ENCODE measurements at regions not wholly inside any gene's neighbourhood (a gene's known extent, or its start where the extent isn't known, plus 50 kb on each side); places are given as distances from the start of the nearest gene placed in this dataset.

- no peak for DNase-seq
These were observed 143.4 kb downstream of the IRF8 start for GRCh38 chr16:86042393-86042792.

- DNase-seq, result no peak
These were observed 144.2 kb downstream of the IRF8 start for GRCh38 chr16:86042996-86043725.

- no peak for DNase-seq
These were observed 145.3 kb downstream of the IRF8 start for GRCh38 chr16:86044241-86044671.

DNA sequence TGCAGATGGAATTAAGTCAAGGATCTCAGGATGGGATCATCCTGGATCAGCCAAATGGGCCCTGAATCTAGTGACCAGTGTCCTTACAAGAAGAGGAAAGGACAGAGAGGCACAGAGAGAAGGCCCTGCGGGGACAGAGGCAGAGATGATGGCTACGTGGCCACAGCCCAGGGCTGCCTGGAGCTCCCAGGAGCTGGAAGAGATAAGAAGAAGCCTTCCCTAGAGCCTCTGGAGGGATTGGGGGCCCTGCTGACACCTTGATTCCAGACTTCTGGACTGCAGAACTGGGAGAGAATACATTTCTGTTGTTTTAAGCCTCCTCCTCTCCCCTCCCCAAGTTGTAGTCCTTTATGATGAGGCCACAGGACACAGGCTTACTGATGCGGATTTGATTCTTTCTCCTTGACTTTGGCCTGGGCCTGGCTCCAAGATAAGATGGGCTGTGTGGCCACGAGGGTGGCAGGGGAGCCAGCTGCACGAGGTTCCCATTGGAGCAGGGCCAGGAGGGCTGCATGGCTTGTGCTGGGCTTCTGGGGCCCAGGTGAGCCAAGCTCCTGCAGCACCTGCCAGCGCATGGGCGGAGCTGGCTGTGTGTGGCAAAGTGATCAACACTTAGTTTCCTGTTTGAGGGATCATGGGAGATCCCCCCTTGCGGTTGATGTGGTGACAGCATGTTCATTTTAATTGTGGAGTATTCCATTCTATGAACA lies 146.1 kb downstream of the IRF8 start:
- peak; percentile 15 for DNase-seq

DNA sequence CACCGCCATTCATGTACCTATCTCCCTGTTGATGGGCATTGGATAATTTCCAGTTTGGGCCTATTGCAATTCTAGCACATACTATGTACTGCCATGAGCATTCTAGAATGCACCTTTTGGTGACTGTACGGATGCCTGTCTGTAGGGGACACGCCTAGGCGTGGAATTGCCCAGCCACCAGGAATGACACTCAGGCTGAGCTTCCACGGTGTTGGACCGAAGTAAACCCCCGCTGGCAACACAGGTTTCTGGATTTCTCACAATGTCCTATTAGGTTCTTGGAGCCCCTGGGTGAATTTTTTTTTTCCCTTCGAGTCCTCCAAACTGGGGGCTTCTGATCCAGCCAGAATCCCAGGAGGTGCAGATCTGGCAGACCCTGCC lies 146.6 kb downstream of the IRF8 start:
- DNase-seq, result no peak

DNA sequence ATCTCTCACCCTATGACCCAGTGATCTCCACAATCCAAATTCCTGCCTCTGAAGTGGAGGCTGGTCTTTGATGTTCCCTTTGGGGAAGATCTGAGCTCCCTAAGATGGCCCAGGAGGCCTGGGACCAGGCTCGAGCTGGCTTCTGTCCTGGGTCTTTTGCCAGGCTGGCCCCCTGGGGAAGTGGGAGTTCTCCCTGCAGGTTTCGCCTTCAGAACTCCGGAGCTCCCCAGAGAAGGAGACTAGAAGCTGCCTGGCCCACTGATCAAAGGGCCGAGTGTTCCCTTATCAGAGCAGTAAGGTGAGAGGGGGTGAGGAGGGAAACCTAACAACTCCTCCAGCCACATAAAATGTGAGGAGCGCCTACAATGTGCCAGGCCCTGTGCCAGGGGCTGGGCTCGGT lies 147.1 kb downstream of the IRF8 start:
- no peak for DNase-seq

GRCh38 chr16:86046667-86047270 lies 147.8 kb downstream of the IRF8 start:
- no peak for DNase-seq

DNA sequence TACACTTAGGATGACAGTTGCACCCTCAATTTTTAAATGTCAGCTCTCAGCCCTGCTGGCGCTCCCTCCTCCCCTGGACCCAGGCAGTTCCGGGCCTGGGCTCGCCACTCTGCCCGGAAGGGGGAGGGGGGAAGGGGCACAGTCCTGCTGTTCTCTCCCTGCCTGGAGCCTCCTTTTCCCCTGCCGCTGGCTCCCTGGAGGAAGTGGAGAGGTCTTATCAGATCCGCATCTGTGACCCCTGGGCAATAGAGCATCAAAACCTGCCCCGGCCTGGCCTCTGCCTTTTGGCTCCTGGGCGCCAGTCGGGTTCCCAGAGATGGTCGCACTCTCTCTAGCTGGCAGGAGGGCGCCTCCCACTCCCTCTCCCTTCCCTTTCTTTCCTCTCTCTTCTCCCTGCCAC lies 149.3 kb downstream of the IRF8 start:
- DNase-seq, result no peak

DNA sequence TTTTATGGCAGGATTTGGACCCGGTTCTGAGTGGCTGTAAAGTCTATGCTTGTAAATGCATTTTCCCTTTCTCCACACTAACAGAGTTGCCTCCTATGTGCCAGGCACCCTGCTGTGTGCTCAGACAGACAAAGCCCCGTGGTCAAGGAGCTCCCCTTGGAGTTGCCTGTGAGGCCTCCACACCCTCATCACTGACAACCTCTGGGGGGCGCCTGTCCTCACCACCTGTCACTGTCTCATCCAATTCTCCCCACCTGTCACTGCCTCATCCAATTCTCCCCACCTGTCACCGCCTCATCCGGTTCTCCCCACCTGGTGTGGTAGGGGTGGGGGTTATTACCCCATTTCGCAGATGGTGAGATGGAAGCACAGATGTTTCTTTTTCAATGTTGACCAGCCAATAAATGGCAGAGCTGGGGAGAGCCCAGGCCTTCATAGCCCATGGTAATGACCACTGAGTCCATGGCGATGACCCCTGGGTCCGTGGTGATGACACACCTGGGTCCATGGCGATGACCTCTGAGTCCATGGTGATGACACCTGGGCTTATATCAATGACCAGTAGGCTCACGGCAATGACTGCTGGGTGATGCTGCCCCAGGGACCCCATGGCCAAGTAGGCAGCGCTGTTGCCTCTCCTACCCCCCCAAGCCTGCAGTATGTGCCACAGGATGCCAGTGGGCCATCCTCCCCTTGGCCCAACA lies 150.1 kb downstream of the IRF8 start:
- DNase-seq, result no peak

GRCh38 chr16:86049641-86050040 lies 150.7 kb downstream of the IRF8 start:
- DNase-seq, result no peak

- DNase-seq, result no peak
These were observed 151.1 kb downstream of the IRF8 start for GRCh38 chr16:86050111-86050510.

DNA sequence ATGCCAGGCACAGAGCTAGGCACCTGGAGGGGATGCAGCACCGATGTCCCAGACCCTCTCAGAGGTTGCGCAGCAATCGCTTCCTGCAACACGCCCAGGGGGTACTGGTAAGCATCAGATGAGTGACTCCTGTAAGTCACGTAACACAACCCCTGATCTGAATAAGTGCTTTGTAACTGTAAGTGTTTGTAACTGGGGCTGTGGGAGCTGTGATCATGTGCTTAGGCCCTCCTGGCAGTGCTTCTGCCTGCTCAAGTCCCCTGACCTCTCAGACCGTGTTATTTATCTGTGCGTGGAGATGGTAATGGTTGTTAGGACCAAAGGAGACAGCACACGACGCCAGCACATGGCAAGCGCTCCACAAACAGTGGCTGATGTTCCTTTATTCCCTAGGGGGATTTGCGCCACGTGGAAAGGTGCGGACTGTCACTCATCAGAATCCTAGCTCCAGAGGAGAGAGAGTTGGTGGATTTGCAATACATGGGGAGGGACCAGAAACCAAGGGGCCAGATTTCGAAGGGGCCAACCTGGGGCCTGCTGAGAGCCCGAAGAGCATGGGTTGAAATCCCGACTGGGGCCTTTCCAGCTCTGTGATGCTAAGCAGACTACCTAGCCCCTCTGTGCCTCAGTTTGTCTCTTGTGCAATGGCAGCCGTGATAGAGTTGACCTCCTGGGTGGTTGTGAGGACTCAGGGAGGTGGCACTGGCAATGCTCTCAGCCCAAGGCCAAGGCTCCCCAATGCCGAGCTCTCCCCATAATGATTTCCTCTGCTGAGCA lies 151.8 kb downstream of the IRF8 start:
- DNase-seq, result no peak

GRCh38 chr16:86051368-86052114 lies 152.6 kb downstream of the IRF8 start:
- no peak for DNase-seq

DNA sequence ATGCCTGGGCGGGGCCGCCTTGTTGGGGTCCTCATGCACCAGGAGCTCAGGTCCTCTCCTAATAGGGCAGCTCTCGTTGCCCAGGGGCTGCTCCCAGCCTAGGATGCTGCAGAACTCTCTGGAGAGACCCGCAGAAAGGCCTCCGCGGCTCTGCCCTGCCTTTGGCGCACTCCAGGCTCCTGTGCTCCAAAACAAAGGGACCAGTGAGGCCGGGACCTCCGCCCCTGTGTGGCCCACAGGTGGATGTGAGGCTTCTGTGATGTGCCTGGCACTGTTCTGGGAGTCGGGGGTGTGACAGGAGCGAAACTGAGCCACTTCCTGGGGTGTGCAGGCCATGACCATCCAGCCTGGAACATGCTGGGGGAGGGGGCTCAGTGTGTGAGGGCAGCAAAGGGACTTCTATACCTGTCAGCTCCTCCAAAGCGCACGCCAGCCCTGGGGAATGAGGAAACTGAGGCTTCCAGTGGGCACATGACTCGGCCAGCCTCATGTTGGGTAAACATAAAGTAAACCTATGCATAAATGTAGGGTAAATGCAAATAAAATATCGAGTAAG lies 153.2 kb downstream of the IRF8 start:
- no peak for DNase-seq

DNA sequence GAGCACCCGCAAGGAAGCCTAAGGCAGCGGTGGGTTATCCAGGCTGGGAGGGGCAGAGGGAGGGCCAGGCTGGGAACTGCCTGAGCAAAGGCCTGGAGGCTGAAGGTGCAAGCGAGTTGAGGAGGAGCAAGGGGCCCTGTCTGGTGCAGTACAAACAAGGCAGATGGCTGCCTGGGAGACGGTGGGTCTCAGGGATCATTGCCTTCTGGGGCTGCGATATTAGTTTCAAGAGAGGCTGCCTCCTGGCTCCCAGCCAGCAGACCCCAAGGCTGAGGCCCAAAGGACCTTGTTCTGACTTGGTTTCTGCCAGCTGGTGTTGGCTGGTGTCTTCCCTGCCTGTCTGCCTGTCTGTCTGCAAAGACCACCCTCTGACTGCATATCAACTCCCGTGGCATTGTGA lies 154.0 kb downstream of the IRF8 start:
- no peak for DNase-seq

- DNase-seq, result no peak
These were observed 160.6 kb downstream of the IRF8 start for GRCh38 chr16:86059253-86060171.

DNA sequence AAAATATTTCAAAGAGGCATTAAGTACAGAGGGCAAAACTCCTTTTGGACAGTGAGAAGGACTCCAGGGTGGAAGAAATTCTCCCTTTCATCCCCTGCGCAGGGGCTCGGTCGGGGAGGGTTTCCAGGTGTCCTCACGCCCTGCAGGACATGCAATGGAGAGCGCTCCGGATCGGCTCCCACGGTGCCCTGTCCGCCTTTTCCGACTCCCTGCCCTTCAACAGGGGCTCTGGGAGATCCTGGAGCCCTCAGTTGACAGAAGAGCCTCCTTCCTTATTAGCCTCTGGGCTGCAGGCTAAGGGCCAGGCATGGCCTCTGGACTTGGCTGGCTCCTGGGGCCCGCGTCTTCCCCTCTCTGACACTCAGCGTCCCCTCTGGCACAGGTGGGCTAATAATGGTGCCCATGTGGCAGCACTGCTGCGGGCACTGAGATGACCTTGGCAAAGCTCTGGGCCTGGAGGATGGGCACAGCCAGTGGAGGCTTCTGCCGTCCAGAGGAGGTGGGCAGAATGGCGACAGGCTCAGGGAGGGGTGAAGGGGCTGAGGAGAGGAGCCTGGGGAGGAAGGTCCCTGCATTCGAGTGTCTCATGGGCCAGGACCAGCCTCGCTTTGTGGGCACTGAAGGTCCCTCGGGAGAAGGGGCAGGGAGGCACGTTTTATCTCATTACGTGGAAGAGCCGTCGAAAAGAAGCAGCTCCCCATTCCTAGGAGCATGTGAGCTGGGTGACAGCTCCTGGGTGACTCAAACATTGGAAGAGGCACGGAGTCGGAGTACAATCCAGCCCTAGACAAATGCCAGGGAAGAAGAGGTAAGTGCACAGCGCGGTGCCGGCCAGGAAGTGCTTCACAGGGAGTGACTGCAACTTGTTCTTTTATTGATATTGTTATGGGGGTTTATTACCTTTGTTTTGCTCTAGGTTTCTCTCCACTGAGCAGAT lies 161.7 kb downstream of the IRF8 start:
- no peak for DNase-seq

- DNase-seq, result no peak
These were observed 162.3 kb downstream of the IRF8 start for GRCh38 chr16:86061318-86061695.

- no peak for DNase-seq
These were observed 162.8 kb downstream of the IRF8 start for GRCh38 chr16:86061721-86062120.
